Fibroblast of upper back skin (primary cell): ENCODE measurements at regions not wholly inside any gene's neighbourhood (a gene's known extent, or its start where the extent isn't known, plus 50 kb on each side); places are given as distances from the start of the nearest gene placed in this dataset.
A peak's percentile ranks its signal among the peaks of the same experiment; 100 is the strongest.

Source experiments
- DNase-seq: peaks from one replicate; pipeline ENCODE4 v3.0.0-alpha.2; 2013

GRCh38 chr20:39164642-39165041 is 202.5 kb downstream of the DHX35 start:
- no peak for DNase-seq

GRCh38 chr20:39163993-39164392 is 201.8 kb downstream of the DHX35 start:
- no peak for DNase-seq

- DNase-seq: no peak
Observed at GRCh38 chr20:39161900-39162299, 199.8 kb downstream of the DHX35 start.

- DNase-seq: no peak
Observed at GRCh38 chr20:39155971-39156370, 193.8 kb downstream of the DHX35 start.

- DNase-seq: no peak
Observed at GRCh38 chr20:39152742-39153141, 190.6 kb downstream of the DHX35 start.

- DNase-seq: no peak
Observed at GRCh38 chr20:39152126-39152525, 190.0 kb downstream of the DHX35 start.

GRCh38 chr20:39150501-39150900 is 188.4 kb downstream of the DHX35 start:
- no peak for DNase-seq

GRCh38 chr20:39146394-39146793 is 184.2 kb downstream of the DHX35 start:
- no peak for DNase-seq

- no peak for DNase-seq
Observed at GRCh38 chr20:39145921-39146320, 183.8 kb downstream of the DHX35 start.

- no peak for DNase-seq
Observed at GRCh38 chr20:39144757-39145156, 182.6 kb downstream of the DHX35 start.

GRCh38 chr20:39142407-39143096 is 180.4 kb downstream of the DHX35 start:
- DNase-seq: no peak

- DNase-seq: no peak
Observed at GRCh38 chr20:39137299-39137698, 175.2 kb downstream of the DHX35 start.

GRCh38 chr20:39136798-39137197 is 174.7 kb downstream of the DHX35 start:
- DNase-seq: no peak

- DNase-seq: no peak
Observed at GRCh38 chr20:39135885-39136544, 173.9 kb downstream of the DHX35 start.

GRCh38 chr20:39133201-39133600 is 171.1 kb downstream of the DHX35 start:
- DNase-seq: no peak

- DNase-seq: no peak
Observed at GRCh38 chr20:39132511-39132910, 170.4 kb downstream of the DHX35 start.

GRCh38 chr20:39132093-39132492 is 169.9 kb downstream of the DHX35 start:
- no peak for DNase-seq

- DNase-seq: no peak
Observed at GRCh38 chr20:39130627-39131026, 168.5 kb downstream of the DHX35 start.

GRCh38 chr20:39129523-39129922 is 167.4 kb downstream of the DHX35 start:
- DNase-seq: no peak

GRCh38 chr20:39124064-39124463 is 161.9 kb downstream of the DHX35 start:
- DNase-seq: no peak

GRCh38 chr20:39123185-39123557 is 161.0 kb downstream of the DHX35 start:
- DNase-seq: no peak

GRCh38 chr20:39117491-39117890 is 155.3 kb downstream of the DHX35 start:
- DNase-seq: peak; percentile 25

- no peak for DNase-seq
Observed at GRCh38 chr20:39116020-39116419, 153.9 kb downstream of the DHX35 start.

- peak; percentile 26 for DNase-seq
Observed at GRCh38 chr20:39112178-39112743, 150.1 kb downstream of the DHX35 start.
